ENCODE measurements at regions not wholly inside any gene's neighbourhood (a gene's known extent, or its start where the extent isn't known, plus 50 kb on each side); places are given as distances from the start of the nearest gene placed in this dataset.

DNA sequence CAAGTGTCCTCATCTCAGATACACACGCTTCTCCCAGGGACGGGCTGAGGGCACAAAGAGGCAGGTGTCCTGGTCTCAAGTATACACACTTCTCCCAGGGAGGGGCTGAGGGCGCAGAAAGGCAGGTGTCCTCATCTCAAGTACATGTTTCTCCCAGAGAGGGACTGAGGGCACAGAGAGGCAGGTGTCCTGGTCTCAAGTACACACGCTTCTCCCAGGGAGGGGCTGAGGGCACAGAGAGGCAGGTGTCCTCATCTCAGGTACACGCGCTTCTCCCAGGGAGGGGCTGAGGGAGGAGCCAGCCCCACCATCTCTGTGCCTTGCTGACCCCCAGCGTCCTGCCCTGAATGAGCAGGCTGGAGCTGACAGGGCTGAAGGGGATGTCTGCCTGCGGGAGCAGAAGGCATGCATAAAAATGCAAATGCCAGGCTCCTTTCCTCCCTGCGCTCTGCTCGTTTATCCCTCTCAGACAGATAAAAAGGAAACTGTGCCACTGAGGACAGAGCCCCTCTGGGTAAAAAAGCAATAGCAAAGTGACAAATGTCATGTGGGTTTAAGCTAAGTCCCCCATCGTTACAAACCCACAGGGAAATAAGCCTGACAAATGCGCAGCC is 96.1 kb upstream of the UQCRFS1 start:
- no peaks in the 10 kb centered on the region for H3K79me2 ChIP-seq (ENCODE audit: insufficient read depth, low read depth, low read length)
- ChIA-PET POLR2A (no interaction called here), CTCF (ENCODE audit: unreplicated experiment) (no interaction called here)
- no peaks in the 10 kb centered on the region for H3K4me1 ChIP-seq (ENCODE audit: insufficient read depth, low read length, poor library complexity, severe bottlenecking)
- no peaks in the 10 kb centered on the region for H3K36me3 ChIP-seq (ENCODE audit: insufficient read depth, low read length)
- H4K20me1 ChIP-seq (ENCODE audit: insufficient read depth, low read length): no peaks in the 10 kb centered on the region
- no TSS peak for BruUV-seq (replicated peaks)
- H3K9me3 ChIP-seq (ENCODE audit: low read length): no peaks in the 10 kb centered on the region
- intact Hi-C loops (cut with micrococcal nuclease; ENCODE audit: unreplicated experiment): no loop called here
- TF ChIP-seq, protein P1, sequence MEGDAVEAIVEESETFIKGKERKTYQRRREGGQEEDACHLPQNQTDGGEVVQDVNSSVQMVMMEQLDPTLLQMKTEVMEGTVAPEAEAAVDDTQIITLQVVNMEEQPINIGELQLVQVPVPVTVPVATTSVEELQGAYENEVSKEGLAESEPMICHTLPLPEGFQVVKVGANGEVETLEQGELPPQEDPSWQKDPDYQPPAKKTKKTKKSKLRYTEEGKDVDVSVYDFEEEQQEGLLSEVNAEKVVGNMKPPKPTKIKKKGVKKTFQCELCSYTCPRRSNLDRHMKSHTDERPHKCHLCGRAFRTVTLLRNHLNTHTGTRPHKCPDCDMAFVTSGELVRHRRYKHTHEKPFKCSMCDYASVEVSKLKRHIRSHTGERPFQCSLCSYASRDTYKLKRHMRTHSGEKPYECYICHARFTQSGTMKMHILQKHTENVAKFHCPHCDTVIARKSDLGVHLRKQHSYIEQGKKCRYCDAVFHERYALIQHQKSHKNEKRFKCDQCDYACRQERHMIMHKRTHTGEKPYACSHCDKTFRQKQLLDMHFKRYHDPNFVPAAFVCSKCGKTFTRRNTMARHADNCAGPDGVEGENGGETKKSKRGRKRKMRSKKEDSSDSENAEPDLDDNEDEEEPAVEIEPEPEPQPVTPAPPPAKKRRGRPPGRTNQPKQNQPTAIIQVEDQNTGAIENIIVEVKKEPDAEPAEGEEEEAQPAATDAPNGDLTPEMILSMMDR (conservative IDR thresholded peaks at IDR 0.05; ENCODE audit: low read length): no peak
- TF ChIP-seq EZH2phosphoT487 (IDR thresholded peaks at IDR 0.05; ENCODE audit: borderline replicate concordance, low read depth, low read length): no peak
- no peak overlapping the region for H3K27ac ChIP-seq (ENCODE audit: low read depth, low read length, poor library complexity, severe bottlenecking)
- no peak for DNase-seq (ENCODE audit: low spot score)
- H2AFZ ChIP-seq (ENCODE audit: low read length): no peak overlapping the region
- H3K9me2 ChIP-seq (ENCODE audit: insufficient read depth, low read length): no peaks in the 10 kb centered on the region
- no peak overlapping the region for H3K4me2 ChIP-seq (ENCODE audit: low read length)
- H3K4me3 ChIP-seq (ENCODE audit: low read depth, low read length, poor library complexity, severe bottlenecking): no peak overlapping the region

DNA sequence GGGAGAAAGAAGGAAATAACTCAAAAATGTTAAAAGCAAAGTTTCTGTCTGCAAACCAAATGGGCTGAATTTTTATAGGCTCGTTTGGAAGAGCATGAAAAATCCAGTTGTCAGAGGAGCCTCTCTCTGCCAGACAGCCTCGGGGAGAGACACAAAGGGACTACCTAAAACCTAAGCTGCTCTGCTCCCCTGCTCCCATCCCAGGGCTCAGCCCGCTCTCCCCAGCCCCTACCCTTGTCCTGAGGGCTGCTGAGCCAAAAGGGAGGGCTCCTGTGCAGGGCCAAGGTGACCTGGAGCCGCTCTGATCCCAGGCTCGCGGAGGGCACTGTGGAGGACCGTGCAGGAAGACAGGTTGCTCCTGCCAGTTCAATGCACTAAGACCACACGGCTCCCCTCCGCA is 96.7 kb upstream of the UQCRFS1 start:
- ChIA-PET POLR2A (no interaction called here), CTCF (ENCODE audit: unreplicated experiment) (no interaction called here)
- H3K4me1 ChIP-seq (ENCODE audit: insufficient read depth, low read length, poor library complexity, severe bottlenecking): no peaks in the 10 kb centered on the region
- no peak overlapping the region for H3K4me2 ChIP-seq (ENCODE audit: low read length)
- no peak overlapping the region for H3K27ac ChIP-seq (ENCODE audit: low read depth, low read length, poor library complexity, severe bottlenecking)
- no peaks in the 10 kb centered on the region for H3K9me2 ChIP-seq (ENCODE audit: insufficient read depth, low read length)
- no peaks in the 10 kb centered on the region for H3K79me2 ChIP-seq (ENCODE audit: insufficient read depth, low read depth, low read length)
- TF ChIP-seq, protein P1 (conservative IDR thresholded peaks at IDR 0.05; ENCODE audit: low read length): no peak
- no peak for TF ChIP-seq EZH2phosphoT487 (IDR thresholded peaks at IDR 0.05; ENCODE audit: borderline replicate concordance, low read depth, low read length)
- H4K20me1 ChIP-seq (ENCODE audit: insufficient read depth, low read length): no peaks in the 10 kb centered on the region
- no peaks in the 10 kb centered on the region for H3K9me3 ChIP-seq (ENCODE audit: low read length)
- no peaks in the 10 kb centered on the region for H3K36me3 ChIP-seq (ENCODE audit: insufficient read depth, low read length)
- no peak overlapping the region for H3K4me3 ChIP-seq (ENCODE audit: low read depth, low read length, poor library complexity, severe bottlenecking)
- no peak for DNase-seq (ENCODE audit: low spot score)
- no TSS peak for BruUV-seq (replicated peaks)
- no peak overlapping the region for H2AFZ ChIP-seq (ENCODE audit: low read length)
- intact Hi-C loops (cut with micrococcal nuclease; ENCODE audit: unreplicated experiment): no loop called here

DNA sequence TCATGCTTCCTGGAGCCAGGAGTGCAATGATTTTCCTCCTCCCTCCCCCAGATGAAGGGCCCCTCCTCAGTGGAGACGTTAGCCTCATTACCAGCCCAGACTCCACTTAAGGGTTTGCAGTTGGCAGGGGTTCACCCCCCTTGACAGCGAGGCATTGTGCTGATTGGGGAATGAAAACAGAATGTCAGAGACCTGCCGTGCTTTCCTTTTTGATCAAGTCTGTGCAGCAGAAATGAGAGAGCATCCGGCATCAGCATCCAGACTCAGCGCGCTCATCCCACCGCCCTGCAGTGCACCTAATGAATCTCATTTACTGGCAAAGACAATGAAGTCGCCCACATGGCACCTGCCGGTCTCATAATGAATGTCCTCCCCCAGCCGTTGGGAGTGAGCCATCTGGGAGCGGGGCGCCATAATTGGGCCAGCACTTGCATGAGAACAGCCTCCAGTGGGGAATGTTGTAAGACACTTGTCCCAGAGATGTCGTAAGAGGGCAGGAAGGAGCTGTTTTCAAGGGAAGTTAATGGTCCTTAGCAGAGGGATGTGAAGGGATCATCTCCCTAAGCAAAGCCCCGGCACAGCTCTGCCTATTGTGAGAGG is 98.3 kb upstream of the UQCRFS1 start:
- H3K36me3 ChIP-seq (ENCODE audit: insufficient read depth, low read length): no peaks in the 10 kb centered on the region
- POLR2A ChIA-PET: no interaction called here
- H3K9me2 ChIP-seq (ENCODE audit: insufficient read depth, low read length): no peaks in the 10 kb centered on the region
- no peaks in the 10 kb centered on the region for H3K79me2 ChIP-seq (ENCODE audit: insufficient read depth, low read depth, low read length)
- intact Hi-C loops (cut with micrococcal nuclease; ENCODE audit: unreplicated experiment): no loop called here
- no peak overlapping the region for H2AFZ ChIP-seq (ENCODE audit: low read length)
- no peak overlapping the region for H3K4me3 ChIP-seq (ENCODE audit: low read depth, low read length, poor library complexity, severe bottlenecking)
- H3K4me1 ChIP-seq (ENCODE audit: insufficient read depth, low read length, poor library complexity, severe bottlenecking): no peaks in the 10 kb centered on the region
- no peak overlapping the region for H3K27ac ChIP-seq (ENCODE audit: low read depth, low read length, poor library complexity, severe bottlenecking)
- TF ChIP-seq EZH2phosphoT487 (IDR thresholded peaks at IDR 0.05; ENCODE audit: borderline replicate concordance, low read depth, low read length): no peak
- TF ChIP-seq, protein P1 (conservative IDR thresholded peaks at IDR 0.05; ENCODE audit: low read length): no peak
- H4K20me1 ChIP-seq (ENCODE audit: insufficient read depth, low read length): no peaks in the 10 kb centered on the region
- DNase-seq (ENCODE audit: low spot score): no peak
- H3K9me3 ChIP-seq (ENCODE audit: low read length): no peaks in the 10 kb centered on the region
- no TSS peak for BruUV-seq (replicated peaks)
- CTCF ChIA-PET (ENCODE audit: unreplicated experiment): no interaction called here
- no peak overlapping the region for H3K4me2 ChIP-seq (ENCODE audit: low read length)
